IMR-90 (cell line): ENCODE measurements at regions not wholly inside any gene's neighbourhood (a gene's known extent, or its start where the extent isn't known, plus 50 kb on each side); places are given as distances from the start of the nearest gene placed in this dataset.
"Not testable (repeated sequence)": the region's sequence is repeated elsewhere in the genome, so short reads cannot be mapped to it uniquely, and the experiment has no call there.

Experiments
- ATAC-seq: fragments of 200-7000 bp; cut with Tn5 transposase; 2 replicates; pipeline ENCODE4 v1.9.1; 2020; ENCODE audit warnings: low read depth, mild to moderate bottlenecking, moderate library complexity
- BruUV-seq: library from RNA; stranded (reverse); fragments of 400-500 nt; replicated peaks from 2 replicates; lab custom pipeline; 2021; lab: Mats Ljungman, UMichigan
- CTCF ChIA-PET: fragments of 300-600 bp; formaldehyde crosslinking; extraction: SDS; loops from one replicate; lab custom pipeline; 2021; ENCODE audit warnings: antibody characterized with exemption; lab: Yijun Ruan, JAX
- POLR2A ChIA-PET: fragments of 300-600 bp; sonication (Branson Sonifier 250); formaldehyde crosslinking; loops from one replicate; lab custom pipeline; 2022; ENCODE audit warnings: antibody characterized with exemption; ENCODE audit not compliant: unreplicated experiment; lab: Charles Lee
- DNase-seq: peaks from one replicate; pipeline ENCODE4 v3.0.0; 2013
- H2AFZ ChIP-seq: replicated peaks from 2 replicates; pipeline ENCODE3; 2013; ENCODE audit warnings: low read length, mild to moderate bottlenecking; ENCODE audit not compliant: poor library complexity
- H2AK5ac ChIP-seq: 2 replicates; pipeline ENCODE4 v1.6.1; 2013; ENCODE audit warnings: low read depth, low read length, inconsistent platforms
- H2AK9ac ChIP-seq: replicated peaks from 2 replicates; pipeline ENCODE3; 2013; ENCODE audit warnings: mild to moderate bottlenecking, low read depth, low read length, moderate library complexity; ENCODE audit not compliant: poor library complexity
- H2BK120ac ChIP-seq: 2 replicates; pipeline ENCODE4 v1.6.1; 2013; ENCODE audit warnings: low read depth, low read length, inconsistent platforms
- H2BK15ac ChIP-seq: 3 replicates; pipeline ENCODE4 v1.6.1; 2013; ENCODE audit warnings: low read depth, low read length, inconsistent platforms
- H2BK20ac ChIP-seq: 2 replicates; pipeline ENCODE4 v1.6.1; 2013; ENCODE audit warnings: low read depth, mild to moderate bottlenecking, inconsistent platforms, low read length, moderate library complexity
- H2BK5ac ChIP-seq: 2 replicates; pipeline ENCODE4 v1.6.1; 2013; ENCODE audit warnings: mild to moderate bottlenecking, low read depth, low read length, inconsistent platforms; ENCODE audit not compliant: poor library complexity, severe bottlenecking
- H3K14ac ChIP-seq: replicated peaks from 2 replicates; pipeline ENCODE4 v1.6.1; 2013; ENCODE audit warnings: low read depth, low read length, inconsistent platforms
- H3K18ac ChIP-seq: 2 replicates; pipeline ENCODE4 v1.6.1; 2013; ENCODE audit warnings: low read depth, low read length, control low read depth
- H3K23ac ChIP-seq: 2 replicates; pipeline ENCODE4 v1.6.1; 2013; ENCODE audit warnings: low read depth, low read length, inconsistent platforms
- H3K27ac ChIP-seq: 2 replicates; pipeline ENCODE4 v1.5.1; 2013; ENCODE audit warnings: mild to moderate bottlenecking, control low read depth, low read length; ENCODE audit not compliant: insufficient read depth
- H3K27me3 ChIP-seq: 2 replicates; pipeline ENCODE4 v1.6.1; 2013; ENCODE audit warnings: low read length; ENCODE audit not compliant: control insufficient read depth, insufficient read depth
- H3K36me3 ChIP-seq: 2 replicates; pipeline ENCODE4 v1.6.1; 2013; ENCODE audit warnings: low read length, mixed read lengths; ENCODE audit not compliant: control insufficient read depth, insufficient read depth
- H3K4ac ChIP-seq: 2 replicates; pipeline ENCODE4 v1.6.1; 2013; ENCODE audit warnings: low read depth, low read length, inconsistent platforms
- H3K4me1 ChIP-seq: 2 replicates; pipeline ENCODE4 v1.6.1; 2013; ENCODE audit warnings: low read length, mixed read lengths; ENCODE audit not compliant: control insufficient read depth, insufficient read depth
- H3K4me2 ChIP-seq: 2 replicates; pipeline ENCODE4 v1.6.1; 2013; ENCODE audit warnings: low read depth, mild to moderate bottlenecking, control low read depth, low read length, moderate library complexity
- H3K4me3 ChIP-seq: 2 replicates; pipeline ENCODE4 v1.5.1; 2013; ENCODE audit warnings: low read depth, mild to moderate bottlenecking, control low read depth, low read length, moderate library complexity; ENCODE audit not compliant: insufficient read depth
- H3K56ac ChIP-seq: 2 replicates; pipeline ENCODE4 v1.6.1; 2013; ENCODE audit warnings: low read length, inconsistent platforms; ENCODE audit not compliant: insufficient read depth; ENCODE audit errors: extremely low read depth
- H3K79me1 ChIP-seq, 2 experiments: 2 replicates each; pipeline ENCODE4 v1.6.1; 2013; ENCODE audit warnings: low read length in 2 of 2, inconsistent platforms in 1 of 2, low read depth in 1 of 2
- H3K9ac ChIP-seq: 2 replicates; pipeline ENCODE4 v1.6.1; 2013; ENCODE audit warnings: low read depth, low read length, control low read depth
- H3K9me1 ChIP-seq: 2 replicates; pipeline ENCODE4 v1.6.1; 2013; ENCODE audit warnings: low read length, inconsistent platforms; ENCODE audit not compliant: insufficient read depth
- H3K9me3 ChIP-seq: 2 replicates; pipeline ENCODE4 v1.6.1; 2013; ENCODE audit warnings: low read length; ENCODE audit not compliant: control insufficient read depth, insufficient read depth
- H4K20me1 ChIP-seq: 2 replicates; pipeline ENCODE4 v1.6.1; 2013; ENCODE audit warnings: low read length, inconsistent platforms; ENCODE audit not compliant: insufficient read depth
- H4K5ac ChIP-seq: 2 replicates; pipeline ENCODE4 v1.6.1; 2013; ENCODE audit warnings: mild to moderate bottlenecking, low read depth, low read length, control low read depth
- H4K8ac ChIP-seq, 2 experiments: 2 replicates each; pipeline ENCODE4 v1.6.1; 2013; ENCODE audit warnings: low read depth in 2 of 2, low read length in 2 of 2, control low read depth in 1 of 2, inconsistent platforms in 1 of 2
- H4K91ac ChIP-seq: 2 replicates; pipeline ENCODE4 v1.6.1; 2013; ENCODE audit warnings: low read depth, low read length, inconsistent platforms; ENCODE audit not compliant: insufficient read depth
- CEBPB ChIP-seq: IDR thresholded peaks from 2 replicates; pipeline ENCODE4 v1.6.1; 2012; ENCODE audit warnings: low read depth, low read length, improper control_type of control experiment
- FOS ChIP-seq: fragments of 150-350 bp; IDR thresholded peaks from 2 replicates; pipeline ENCODE4 v1.6.1; 2016; ENCODE audit warnings: low read depth, low read length
- MAFK ChIP-seq: IDR thresholded peaks from 2 replicates; pipeline ENCODE4 v1.6.1; 2012; ENCODE audit warnings: low read depth, low read length, improper control_type of control experiment
- MXI1 ChIP-seq: IDR thresholded peaks from 2 replicates; pipeline ENCODE4 v1.6.1; 2012; ENCODE audit warnings: low read depth, mild to moderate bottlenecking, low read length, moderate library complexity, borderline replicate concordance
- NFE2L2 ChIP-seq: fragments of 150-350 bp; IDR thresholded peaks from 2 replicates; pipeline ENCODE4 v1.6.1; 2016; ENCODE audit warnings: low read depth, mild to moderate bottlenecking, low read length
- RFX5 ChIP-seq: IDR thresholded peaks from 2 replicates; pipeline ENCODE4 v1.8.0; 2012; ENCODE audit warnings: low read depth, mild to moderate bottlenecking, low read length, moderate library complexity
- SMC3 ChIP-seq: fragments of 150-350 bp; IDR thresholded peaks from 2 replicates; pipeline ENCODE4 v1.6.1; 2016; ENCODE audit warnings: low read depth, mild to moderate bottlenecking, antibody characterized with exemption, low read length, moderate library complexity
- WGBS, 2 experiments: methylation state at CpG; one replicate each; pipeline versions ENCODE4 v1.1.5 to v1.1.7; 2013; ENCODE audit warnings: missing lambda C conversion rate in 2 of 2; ENCODE audit not compliant: insufficient read length in 1 of 2; ENCODE audit errors: extremely low coverage in 2 of 2; 5-methylcytosine and 5-hydroxymethylcytosine counted together
- dilution Hi-C: fragments of 300-500 bp; cut with HindIII; formaldehyde crosslinking; loops from one replicate; pipeline ENCODE4 v1.14.3; 2018; ENCODE audit warnings: low sequenced_read_pairs; ENCODE audit not compliant: unreplicated experiment
- in situ Hi-C: fragments of 300-500 bp; cut with MboI; formaldehyde crosslinking; loops from 3 replicates; pipeline ENCODE4 v1.14.3; 2019; ENCODE audit warnings: low sequenced_read_pairs, inconsistent platforms, mixed read lengths
- intact Hi-C: fragments of 100-400 bp; cut with micrococcal nuclease; formaldehyde crosslinking; loops from 2 replicates; pipeline ENCODE4 v1.10.0; 2022

GRCh38 chr1:182226618-182227017, 165.0 kb downstream of the GLUL start:
- H3K14ac ChIP-seq = no peak overlapping the region
- no peak overlapping the region for H3K23ac ChIP-seq
- in situ Hi-C loops (no loop called here), intact Hi-C loops (no loop called here), dilution Hi-C loops (no loop called here)
- no peaks in the 10 kb centered on the region for H3K4me1 ChIP-seq
- no peak for DNase-seq
- no peak overlapping the region for H2BK120ac ChIP-seq
- ChIA-PET POLR2A (no interaction called here), CTCF (no interaction called here)
- no peak overlapping the region for H4K5ac ChIP-seq
- H3K18ac ChIP-seq = no peak overlapping the region
- H3K36me3 ChIP-seq = no peaks in the 10 kb centered on the region
- BruUV-seq = no TSS peak
- no peaks in the 10 kb centered on the region for H4K20me1 ChIP-seq
- no peak overlapping the region for H3K4me3 ChIP-seq
- ATAC-seq = no peak
- H3K9me1 ChIP-seq = no peaks in the 10 kb centered on the region
- H2BK15ac ChIP-seq = no peak overlapping the region
- WGBS, 2 experiments = no CpG with 5 or more reads among the region's 2 CpGs
- no peak overlapping the region for H3K4ac ChIP-seq
- H3K4me2 ChIP-seq = no peak overlapping the region
- H4K8ac ChIP-seq = no peak overlapping the region
- no peak for TF ChIP-seq NFE2L2
- TF ChIP-seq RFX5 = no peak
- TF ChIP-seq MXI1 = no peak
- no peak for TF ChIP-seq SMC3
- no peak for TF ChIP-seq FOS
- no peak for TF ChIP-seq CEBPB
- peak; percentile 76 for TF ChIP-seq MAFK
- no peak overlapping the region for H3K9ac ChIP-seq
- no peak overlapping the region for H4K91ac ChIP-seq
- H3K9me3 ChIP-seq = no peaks in the 10 kb centered on the region
- H2AK9ac ChIP-seq = no peak overlapping the region
- H3K79me1 ChIP-seq = no peaks in the 10 kb centered on the region
- no peak overlapping the region for H2AK5ac ChIP-seq
- H3K56ac ChIP-seq = no peak overlapping the region
- H2BK20ac ChIP-seq = no peak overlapping the region
- no peak overlapping the region for H3K27ac ChIP-seq
- H2AFZ ChIP-seq = no peak overlapping the region
- no peak overlapping the region for H2BK5ac ChIP-seq
- H3K27me3 ChIP-seq = no peaks in the 10 kb centered on the region

- ATAC-seq = not testable (repeated sequence)
Observed at GRCh38 chr1:182225755-182226154, 164.2 kb upstream of the ZNF648 start.

More at GRCh38 chr1:182225755-182226154, 164.2 kb upstream of the ZNF648 start:
- H4K5ac ChIP-seq, H3K27me3 ChIP-seq, BruUV-seq, H2AFZ ChIP-seq, H3K4me3 ChIP-seq, H2BK15ac ChIP-seq, POLR2A ChIA-PET, H3K79me1 ChIP-seq, in situ Hi-C loops, H3K4ac ChIP-seq, H3K14ac ChIP-seq, H2AK9ac ChIP-seq, intact Hi-C loops, H3K18ac ChIP-seq, H4K8ac ChIP-seq, H2AK5ac ChIP-seq, H3K4me2 ChIP-seq, dilution Hi-C loops, H3K9me3 ChIP-seq, H2BK20ac ChIP-seq, H3K56ac ChIP-seq, H3K9me1 ChIP-seq, H3K27ac ChIP-seq, H4K91ac ChIP-seq, H4K20me1 ChIP-seq, H2BK5ac ChIP-seq, H3K23ac ChIP-seq, DNase-seq, H3K36me3 ChIP-seq, CTCF ChIA-PET, H3K4me1 ChIP-seq, H3K9ac ChIP-seq, H2BK120ac ChIP-seq: not testable (repeated sequence)
- no CpG with 5 or more reads among the region's 3 CpGs for WGBS, 2 experiments
